KMS-11 (cell line): ENCODE measurements at regions not wholly inside any gene's neighbourhood (a gene's known extent, or its start where the extent isn't known, plus 50 kb on each side); places are given as distances from the start of the nearest gene placed in this dataset.

Source experiments
- H2AFZ ChIP-seq: fragments of 200-600 bp; sonication (generic); 2 replicates; pipeline ENCODE4 v1.6.1; 2016; ENCODE audit warnings: antibody characterized with exemption, mixed run types, low read depth
- H3K27ac ChIP-seq: fragments of 200-600 bp; sonication (generic); 2 replicates; pipeline ENCODE4 v1.6.1; 2016; ENCODE audit warnings: mild to moderate bottlenecking, mixed run types
- H3K27me3 ChIP-seq: fragments of 200-600 bp; sonication (generic); 2 replicates; pipeline ENCODE4 v1.6.1; 2017; ENCODE audit warnings: mild to moderate bottlenecking, low read depth, mixed run types, moderate library complexity; ENCODE audit not compliant: insufficient read depth
- H3K36me3 ChIP-seq: fragments of 200-600 bp; sonication (generic); 2 replicates; pipeline ENCODE4 v1.6.1; 2017; ENCODE audit warnings: mild to moderate bottlenecking, mixed run types; ENCODE audit not compliant: insufficient read depth
- H3K4me1 ChIP-seq: fragments of 200-600 bp; sonication (generic); 2 replicates; pipeline ENCODE4 v1.6.1; 2016; ENCODE audit warnings: mild to moderate bottlenecking, low read depth, mixed run types; ENCODE audit not compliant: poor library complexity, severe bottlenecking
- H3K4me2 ChIP-seq: fragments of 200-600 bp; sonication (generic); 2 replicates; pipeline ENCODE4 v1.7.0; 2016; ENCODE audit warnings: mild to moderate bottlenecking, mixed run types
- H3K4me3 ChIP-seq: fragments of 200-600 bp; sonication (generic); IDR thresholded peaks from 2 replicates; pipeline ENCODE4 v1.6.1; 2017; ENCODE audit warnings: low read depth, low read length, mixed read lengths; ENCODE audit not compliant: insufficient read depth
- H3K79me2 ChIP-seq: fragments of 200-600 bp; sonication (generic); 2 replicates; pipeline ENCODE4 v1.6.1; 2016; ENCODE audit warnings: low read depth, mixed run types; ENCODE audit not compliant: insufficient read depth
- H3K9ac ChIP-seq: fragments of 200-600 bp; sonication (generic); 2 replicates; pipeline ENCODE4 v1.6.1; 2016; ENCODE audit warnings: mild to moderate bottlenecking, mixed run types
- H4K20me1 ChIP-seq: fragments of 200-600 bp; sonication (generic); 2 replicates; pipeline ENCODE4 v1.6.1; 2016; ENCODE audit warnings: mild to moderate bottlenecking, mixed run types; ENCODE audit not compliant: insufficient read depth
- CTCF ChIP-seq: fragments of 200-600 bp; sonication (generic); conservative IDR thresholded peaks from 2 replicates; pipeline ENCODE4 v1.6.1; 2017; ENCODE audit warnings: low read depth, mild to moderate bottlenecking, antibody characterized with exemption, low read length, moderate library complexity, mixed read lengths

- no peak for TF ChIP-seq CTCF
- peaks cover 37% of the 10 kb centered on the region for H3K4me1 ChIP-seq
- H3K27me3 ChIP-seq = no peaks in the 10 kb centered on the region
- H4K20me1 ChIP-seq = no peaks in the 10 kb centered on the region
- no peak overlapping the region for H3K4me3 ChIP-seq
- H3K27ac ChIP-seq = no peak overlapping the region
- peak overlapping the region; percentile 15; the same call in 1 of the 2 replicates for H3K4me2 ChIP-seq
- H2AFZ ChIP-seq = no peak overlapping the region
- H3K9ac ChIP-seq = no peak overlapping the region
- H3K36me3 ChIP-seq = no peaks in the 10 kb centered on the region
- H3K79me2 ChIP-seq = no peaks in the 10 kb centered on the region
These were observed 95.9 kb upstream of the KLHL25 start for GRCh38 chr15:85890620-85890980.

- Histone ChIP-seq H3K4me1 (peaks cover 28% of the 10 kb centered on the region), H3K4me2 (peak overlapping the region; percentile 15; the same call in 1 of the 2 replicates), H3K9ac (no peak overlapping the region), H4K20me1 (no peaks in the 10 kb centered on the region), H2AFZ (no peak overlapping the region), H3K4me3 (no peak overlapping the region), H3K36me3 (no peaks in the 10 kb centered on the region), H3K79me2 (no peaks in the 10 kb centered on the region), H3K27ac (no peak overlapping the region; the same call in 1 of the 2 replicates), H3K27me3 (no peaks in the 10 kb centered on the region)
- no peak for TF ChIP-seq CTCF
These were observed 96.7 kb upstream of the KLHL25 start for GRCh38 chr15:85891470-85891869.

GRCh38 chr15:85892232-85892631 is 97.5 kb upstream of the KLHL25 start:
- TF ChIP-seq CTCF = no peak
- H3K36me3 ChIP-seq = no peaks in the 10 kb centered on the region
- no peak overlapping the region for H3K4me3 ChIP-seq
- peaks cover 27% of the 10 kb centered on the region for H3K4me1 ChIP-seq
- no peaks in the 10 kb centered on the region for H4K20me1 ChIP-seq
- H3K27me3 ChIP-seq = no peaks in the 10 kb centered on the region
- no peak overlapping the region for H3K27ac ChIP-seq
- H3K9ac ChIP-seq = no peak overlapping the region
- peak overlapping the region; percentile 15; the same call in 1 of the 2 replicates for H3K4me2 ChIP-seq
- H3K79me2 ChIP-seq = no peaks in the 10 kb centered on the region
- H2AFZ ChIP-seq = no peak overlapping the region

GRCh38 chr15:85897207-85897894 is 102.6 kb upstream of the KLHL25 start:
- Histone ChIP-seq H3K4me2 (no peak overlapping the region), H3K9ac (no peak overlapping the region), H2AFZ (no peak overlapping the region), H3K4me3 (no peak overlapping the region), H4K20me1 (no peaks in the 10 kb centered on the region), H3K27ac (no peak overlapping the region), H3K36me3 (no peaks in the 10 kb centered on the region), H3K79me2 (no peaks in the 10 kb centered on the region), H3K27me3 (no peaks in the 10 kb centered on the region), H3K4me1 (peaks cover 5% of the 10 kb centered on the region)
- no peak for TF ChIP-seq CTCF
